ENCODE measurements at regions not wholly inside any gene's neighbourhood (a gene's known extent, or its start where the extent isn't known, plus 50 kb on each side); places are given as distances from the start of the nearest gene placed in this dataset.

DNA sequence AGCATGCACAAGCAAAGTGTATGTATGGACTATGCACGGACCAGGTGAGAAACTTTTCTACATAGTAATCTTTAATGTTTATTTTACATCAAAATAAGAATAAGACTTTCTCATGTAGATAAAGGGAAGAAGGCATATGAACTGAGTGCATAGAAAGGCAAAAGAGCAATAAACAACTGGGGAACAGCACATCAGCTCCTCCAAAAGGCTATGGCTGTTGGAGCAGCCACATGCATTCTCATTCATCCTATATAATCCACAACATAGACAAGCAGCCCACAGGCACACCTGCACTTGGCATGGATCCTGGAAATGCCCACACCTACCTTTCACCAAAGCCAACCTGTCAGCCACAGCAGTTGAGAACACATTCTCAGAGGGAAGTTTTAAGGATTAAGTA is 586.9 kb upstream of the INTU start:
- Histone ChIP-seq H3K36me3 (no peaks in the 10 kb centered on the region), H3K27me3 (no peaks in the 10 kb centered on the region), H3K27ac (no peak overlapping the region), H3K9me3 (no peaks in the 10 kb centered on the region), H3K4me1 (no peaks in the 10 kb centered on the region), H3K4me3 (no peak overlapping the region)
- TF ChIP-seq, protein P1, sequence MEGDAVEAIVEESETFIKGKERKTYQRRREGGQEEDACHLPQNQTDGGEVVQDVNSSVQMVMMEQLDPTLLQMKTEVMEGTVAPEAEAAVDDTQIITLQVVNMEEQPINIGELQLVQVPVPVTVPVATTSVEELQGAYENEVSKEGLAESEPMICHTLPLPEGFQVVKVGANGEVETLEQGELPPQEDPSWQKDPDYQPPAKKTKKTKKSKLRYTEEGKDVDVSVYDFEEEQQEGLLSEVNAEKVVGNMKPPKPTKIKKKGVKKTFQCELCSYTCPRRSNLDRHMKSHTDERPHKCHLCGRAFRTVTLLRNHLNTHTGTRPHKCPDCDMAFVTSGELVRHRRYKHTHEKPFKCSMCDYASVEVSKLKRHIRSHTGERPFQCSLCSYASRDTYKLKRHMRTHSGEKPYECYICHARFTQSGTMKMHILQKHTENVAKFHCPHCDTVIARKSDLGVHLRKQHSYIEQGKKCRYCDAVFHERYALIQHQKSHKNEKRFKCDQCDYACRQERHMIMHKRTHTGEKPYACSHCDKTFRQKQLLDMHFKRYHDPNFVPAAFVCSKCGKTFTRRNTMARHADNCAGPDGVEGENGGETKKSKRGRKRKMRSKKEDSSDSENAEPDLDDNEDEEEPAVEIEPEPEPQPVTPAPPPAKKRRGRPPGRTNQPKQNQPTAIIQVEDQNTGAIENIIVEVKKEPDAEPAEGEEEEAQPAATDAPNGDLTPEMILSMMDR (IDR thresholded peaks at IDR 0.05 in 4 of 5, conservative IDR thresholded peaks at IDR 0.05 in 1 of 5) = no peak
- no peak for DNase-seq
- no peak for ATAC-seq
- in situ Hi-C loops (cut with MboI; ENCODE audit: low sequenced_read_pairs in 4 of 4) (no loop called here), intact Hi-C loops (cut with DNase I; ENCODE audit: low total_unique reads) (no loop called here)

DNA sequence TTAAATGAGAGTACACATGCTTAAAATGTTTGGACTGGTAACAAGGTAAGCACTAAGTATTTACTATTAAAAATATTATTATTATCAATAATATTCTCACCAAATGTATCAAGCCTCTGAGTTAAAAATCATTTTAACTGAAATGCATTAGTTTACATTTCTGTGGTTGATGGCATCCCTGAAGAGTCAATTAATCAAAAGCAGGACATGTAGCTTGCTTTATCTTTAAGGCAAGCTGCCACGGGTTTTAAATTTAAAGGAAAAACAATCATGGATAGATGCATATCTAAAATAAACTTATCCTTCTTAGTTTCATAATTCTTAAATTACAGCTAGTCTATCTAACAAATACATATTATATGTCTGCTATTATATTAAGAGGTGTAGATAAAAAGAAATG is 584.8 kb upstream of the INTU start:
- H3K27ac ChIP-seq = no peak overlapping the region
- no peaks in the 10 kb centered on the region for H3K36me3 ChIP-seq
- H3K4me1 ChIP-seq = no peaks in the 10 kb centered on the region
- no peak overlapping the region for H3K4me3 ChIP-seq
- no peak for TF ChIP-seq POLR2A (IDR thresholded peaks at IDR 0.05)
- TF ChIP-seq, protein P1 (IDR thresholded peaks at IDR 0.05 in 4 of 5, conservative IDR thresholded peaks at IDR 0.05 in 1 of 5) = no peak
- H3K9me3 ChIP-seq = no peaks in the 10 kb centered on the region
- no peak for DNase-seq
- intact Hi-C loops (cut with DNase I; ENCODE audit: low total_unique reads) = no loop called here
- ATAC-seq = no peak
- H3K27me3 ChIP-seq = no peaks in the 10 kb centered on the region
- in situ Hi-C loops (cut with MboI; ENCODE audit: low sequenced_read_pairs in 4 of 4) = no loop called here

DNA sequence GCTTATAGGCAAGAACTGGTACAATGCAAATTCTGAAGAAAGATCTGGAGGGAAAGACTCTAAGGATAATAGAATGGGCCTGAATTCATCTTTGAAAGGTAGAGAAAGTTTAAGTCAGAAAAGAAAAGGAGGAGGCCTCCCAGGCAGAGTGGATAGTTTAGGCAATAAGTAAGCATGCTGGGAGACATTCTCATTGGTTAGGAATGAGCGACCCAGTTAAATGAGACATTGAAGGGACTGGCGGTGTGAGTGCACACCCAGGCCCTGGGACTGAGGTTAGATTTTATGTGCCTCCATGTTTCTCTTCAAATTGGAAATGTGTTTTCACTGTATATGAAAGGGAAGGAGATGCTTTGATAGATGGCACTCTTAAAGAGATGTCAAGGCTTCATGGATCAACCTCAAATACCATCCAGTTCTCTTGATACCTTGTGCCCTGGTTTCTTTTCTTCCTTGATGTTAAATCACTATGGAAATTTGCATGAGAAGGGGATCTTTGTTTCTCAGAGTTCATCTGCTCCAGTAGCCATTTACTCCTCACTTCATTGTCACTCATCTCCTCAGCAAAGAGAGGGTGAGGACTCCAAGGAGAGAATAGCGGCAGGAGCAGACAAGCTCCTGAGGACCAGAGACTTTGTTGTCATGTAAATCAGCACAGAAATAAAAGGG is 584.2 kb upstream of the INTU start:
- in situ Hi-C loops (cut with MboI; ENCODE audit: low sequenced_read_pairs in 4 of 4) = no loop called here
- no peaks in the 10 kb centered on the region for H3K4me1 ChIP-seq
- no peaks in the 10 kb centered on the region for H3K9me3 ChIP-seq
- DNase-seq = no peak
- no peak for ATAC-seq
- no peaks in the 10 kb centered on the region for H3K27me3 ChIP-seq
- no peak overlapping the region for H3K27ac ChIP-seq
- intact Hi-C loops (cut with DNase I; ENCODE audit: low total_unique reads) = no loop called here
- TF ChIP-seq, protein P1 (IDR thresholded peaks at IDR 0.05 in 4 of 5, conservative IDR thresholded peaks at IDR 0.05 in 1 of 5) = no peak
- no peak for TF ChIP-seq POLR2A (IDR thresholded peaks at IDR 0.05)
- H3K4me3 ChIP-seq = no peak overlapping the region
- H3K36me3 ChIP-seq = no peaks in the 10 kb centered on the region

DNA sequence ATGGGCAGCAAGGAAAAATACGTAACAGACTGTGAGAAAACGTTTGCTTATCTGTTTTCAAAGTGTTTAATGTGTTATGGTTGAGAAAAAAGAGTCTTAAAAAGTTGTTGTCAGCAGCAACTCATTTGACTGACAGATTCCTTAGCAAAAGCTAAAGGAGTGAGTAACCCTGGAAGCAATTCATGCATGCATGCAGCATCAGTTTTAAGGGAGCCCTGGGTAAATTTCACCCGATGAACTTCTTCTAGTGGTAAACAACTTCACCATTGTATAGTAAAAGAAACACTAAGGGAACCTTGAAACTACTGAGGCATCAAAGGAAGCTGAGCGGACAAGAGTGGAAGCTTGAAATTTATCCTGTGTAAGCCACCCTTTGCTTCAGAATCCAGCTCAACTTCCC is 583.2 kb upstream of the INTU start:
- intact Hi-C loops (cut with DNase I; ENCODE audit: low total_unique reads) (no loop called here), in situ Hi-C loops (cut with MboI; ENCODE audit: low sequenced_read_pairs in 4 of 4) (no loop called here)
- Histone ChIP-seq H3K9me3 (no peaks in the 10 kb centered on the region), H3K4me1 (no peaks in the 10 kb centered on the region), H3K27me3 (no peaks in the 10 kb centered on the region), H3K4me3 (no peak overlapping the region), H3K36me3 (no peaks in the 10 kb centered on the region), H3K27ac (no peak overlapping the region)
- no peak for TF ChIP-seq POLR2A (IDR thresholded peaks at IDR 0.05)
- TF ChIP-seq, protein P1 (IDR thresholded peaks at IDR 0.05 in 4 of 5, conservative IDR thresholded peaks at IDR 0.05 in 1 of 5) = no peak
- ATAC-seq (no peak), DNase-seq (no peak)

DNA sequence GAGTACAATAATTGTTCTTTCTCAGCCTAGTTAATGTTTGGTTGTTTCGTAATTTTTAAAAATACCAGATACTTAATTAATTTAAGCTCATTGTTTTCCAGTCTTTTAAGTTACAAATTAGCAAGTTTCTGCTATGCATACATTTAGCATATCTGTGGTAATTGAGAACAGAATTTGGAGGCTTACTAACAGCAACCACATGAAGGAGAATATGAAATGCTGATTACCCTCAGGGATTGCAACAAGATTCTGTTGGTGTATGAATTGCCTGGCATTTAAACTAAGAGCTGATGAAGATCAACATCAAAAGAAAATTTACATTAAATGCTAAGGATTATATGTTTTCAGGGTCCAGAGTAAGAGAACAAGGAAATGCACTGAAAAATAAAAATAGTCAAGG is 580.0 kb upstream of the INTU start:
- intact Hi-C loops (cut with DNase I; ENCODE audit: low total_unique reads) = no loop called here

More for the DNA sequence above, 580.0 kb upstream of the INTU start:
- no peaks in the 10 kb centered on the region for H3K9me3 ChIP-seq
- DNase-seq (no peak), ATAC-seq (no peak)
- in situ Hi-C loops (cut with MboI; ENCODE audit: low sequenced_read_pairs in 4 of 4) = no loop called here
- H3K27me3 ChIP-seq = no peaks in the 10 kb centered on the region
- H3K27ac ChIP-seq = no peak overlapping the region
- no peaks in the 10 kb centered on the region for H3K4me1 ChIP-seq
- H3K4me3 ChIP-seq = no peak overlapping the region
- TF ChIP-seq, protein P1 (IDR thresholded peaks at IDR 0.05 in 4 of 5, conservative IDR thresholded peaks at IDR 0.05 in 1 of 5) = no peak
- TF ChIP-seq POLR2A (IDR thresholded peaks at IDR 0.05) = no peak
- H3K36me3 ChIP-seq = no peaks in the 10 kb centered on the region
